Non-pigmented ciliary epithelial cell (primary cell): ENCODE measurements at regions not wholly inside any gene's neighbourhood (a gene's known extent, or its start where the extent isn't known, plus 50 kb on each side); places are given as distances from the start of the nearest gene placed in this dataset.

Experiments used
- DNase-seq: peaks from one replicate; pipeline ENCODE4 v3.0.0-alpha.2; 2010; ENCODE audit warnings: low read depth

- no peak for DNase-seq
Observed at GRCh38 chr17:77307479-77308198, 166.9 kb downstream of the SEC14L1 start.

GRCh38 chr17:77308861-77309726 lies 168.3 kb downstream of the SEC14L1 start:
- no peak for DNase-seq

DNA sequence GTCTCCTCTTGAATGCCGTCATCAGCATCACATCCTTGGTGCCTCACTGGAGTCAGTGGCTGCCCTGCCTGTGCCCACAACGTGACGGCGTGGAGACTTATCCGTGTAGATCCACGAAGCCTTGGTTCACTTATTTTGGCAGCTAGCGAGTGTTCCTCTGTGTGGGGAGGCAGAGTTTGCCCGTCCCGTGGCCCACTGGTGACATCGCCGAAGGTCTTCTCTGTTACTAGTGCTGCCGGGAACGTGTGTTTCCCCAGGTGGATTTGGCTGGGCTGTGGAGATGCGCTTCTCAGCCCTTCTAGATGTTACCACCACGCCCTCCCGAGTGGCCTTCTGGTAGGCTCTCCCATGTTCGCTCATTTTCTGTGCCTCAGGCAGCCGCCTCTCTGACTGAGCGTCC lies 169.6 kb downstream of the SEC14L1 start:
- no peak for DNase-seq

DNA sequence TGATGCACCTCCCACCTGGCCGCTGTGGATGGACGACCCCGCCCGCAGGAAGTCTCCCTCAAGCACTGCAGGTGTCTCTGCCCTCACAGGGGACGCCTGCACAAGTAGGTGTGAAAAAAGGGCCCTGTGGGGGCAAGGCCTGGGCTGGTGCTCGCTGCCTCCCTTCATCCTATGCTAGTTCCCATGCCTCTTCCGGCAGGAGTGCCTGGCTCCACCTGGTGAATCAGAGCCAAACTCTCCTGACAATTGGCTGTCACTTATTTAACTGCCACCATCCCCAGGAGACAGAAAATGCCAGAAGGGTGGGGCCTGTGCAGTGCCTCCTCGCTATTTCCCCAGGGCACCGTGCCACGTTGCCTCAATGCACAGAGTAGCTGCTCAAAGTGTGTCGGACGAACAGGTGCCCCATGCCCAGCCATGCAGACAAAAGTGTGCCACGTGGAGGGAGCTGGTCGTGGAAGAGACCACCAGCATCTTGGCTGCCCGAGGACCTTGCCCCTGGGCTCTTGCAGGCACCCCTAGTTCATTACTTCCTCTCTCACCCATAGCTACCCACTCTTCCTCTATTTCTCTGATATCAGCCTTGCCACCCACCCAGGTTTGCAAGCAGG lies 170.7 kb downstream of the SEC14L1 start:
- DNase-seq: no peak

DNA sequence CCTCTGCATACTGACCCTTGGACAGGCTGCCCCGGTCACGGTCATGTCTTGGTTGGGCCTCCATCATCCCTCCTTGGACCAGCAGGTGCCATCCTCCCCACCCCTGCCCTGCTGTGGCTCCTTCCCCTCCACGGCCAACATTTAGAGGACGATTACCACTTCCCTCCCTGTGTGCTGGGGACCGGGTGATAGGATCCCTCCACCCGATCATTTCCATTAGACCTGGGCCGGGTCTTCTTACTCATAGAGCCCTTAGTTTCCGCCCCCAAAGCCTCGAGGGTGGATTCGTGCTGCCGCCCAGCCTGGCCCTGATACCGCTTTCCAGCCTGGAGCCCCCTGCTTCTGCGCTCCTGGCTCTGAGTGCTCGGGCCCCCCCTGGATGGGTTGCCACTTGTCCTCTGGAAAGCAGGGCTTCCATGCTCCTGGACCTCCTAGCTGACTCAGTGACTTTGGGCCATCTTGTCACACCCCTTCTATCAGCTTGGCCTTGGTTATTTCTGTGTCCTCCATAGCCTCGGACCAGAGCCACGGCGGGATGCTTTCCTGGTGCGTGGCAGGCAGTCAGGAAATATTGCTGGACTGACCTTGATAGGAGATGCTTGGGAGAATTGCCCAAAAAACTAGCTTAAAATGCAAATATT lies 171.4 kb downstream of the SEC14L1 start:
- no peak for DNase-seq

GRCh38 chr17:77312786-77313599 lies 172.2 kb downstream of the SEC14L1 start:
- no peak for DNase-seq

GRCh38 chr17:77313831-77314230 lies 173.1 kb downstream of the SEC14L1 start:
- no peak for DNase-seq

DNA sequence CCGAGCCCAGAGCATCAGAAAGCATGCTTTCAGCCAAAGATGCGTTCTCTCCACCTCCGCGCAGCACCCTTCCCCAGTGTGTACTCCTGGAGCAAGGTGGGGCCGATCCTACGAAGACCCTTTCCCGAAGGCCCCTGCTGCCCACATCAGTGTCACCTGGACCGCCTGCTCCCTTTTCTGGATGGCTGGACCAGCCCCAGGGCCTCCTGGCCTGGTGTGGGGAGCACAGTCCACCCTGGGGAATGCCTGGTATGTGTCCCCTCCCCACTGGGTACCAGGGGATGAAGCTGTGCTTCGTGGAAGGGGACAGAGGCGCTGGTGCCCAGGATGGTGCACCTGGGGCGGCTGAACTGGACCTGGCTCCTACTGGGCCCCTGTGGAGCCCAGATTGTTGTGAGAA lies 173.8 kb downstream of the SEC14L1 start:
- no peak for DNase-seq

DNA sequence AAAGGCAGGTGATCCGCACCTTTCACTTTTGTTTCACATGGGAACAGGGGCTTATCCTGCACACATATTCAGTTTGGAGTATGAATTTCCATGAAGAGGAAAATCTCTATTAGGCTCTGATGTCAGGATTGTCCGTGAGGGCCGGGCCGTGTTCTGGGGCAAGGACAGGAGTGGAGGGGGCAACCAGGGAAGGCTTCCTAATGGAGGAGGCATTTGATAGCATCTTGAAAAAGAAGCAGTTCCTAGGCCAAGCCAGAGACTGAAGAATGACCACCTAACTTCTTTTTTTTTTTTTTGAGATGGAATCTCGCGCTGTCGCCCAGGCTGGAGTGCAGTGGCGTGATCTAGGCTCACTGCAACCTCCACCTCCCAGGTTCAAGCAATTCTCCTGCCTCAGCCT lies 174.2 kb downstream of the SEC14L1 start:
- no peak for DNase-seq

- no peak for DNase-seq
Observed at GRCh38 chr17:77315551-77316190, 174.9 kb downstream of the SEC14L1 start.

DNA sequence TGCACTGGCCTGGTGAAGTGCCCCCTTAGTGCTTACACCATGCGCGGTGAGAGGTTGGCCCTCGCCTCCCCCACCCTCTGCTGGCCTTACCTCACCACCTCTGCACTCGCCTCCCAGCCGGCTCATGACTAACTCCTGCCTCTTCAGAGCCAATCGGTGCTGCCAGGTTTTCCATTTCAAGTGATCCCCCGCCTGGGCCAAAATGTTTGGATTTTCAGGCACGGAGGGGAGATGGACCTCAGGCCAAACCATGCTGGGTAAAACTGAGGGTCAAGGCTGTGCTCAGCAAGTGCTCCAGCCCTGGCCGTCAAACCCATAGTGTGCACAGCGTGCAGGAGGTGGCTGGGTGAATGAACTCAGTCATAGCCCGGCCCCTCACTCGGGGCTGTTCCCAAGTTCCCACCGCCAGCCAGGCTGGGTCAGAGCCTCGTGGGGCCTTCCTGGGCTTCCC lies 175.4 kb downstream of the SEC14L1 start:
- DNase-seq: no peak

DNA sequence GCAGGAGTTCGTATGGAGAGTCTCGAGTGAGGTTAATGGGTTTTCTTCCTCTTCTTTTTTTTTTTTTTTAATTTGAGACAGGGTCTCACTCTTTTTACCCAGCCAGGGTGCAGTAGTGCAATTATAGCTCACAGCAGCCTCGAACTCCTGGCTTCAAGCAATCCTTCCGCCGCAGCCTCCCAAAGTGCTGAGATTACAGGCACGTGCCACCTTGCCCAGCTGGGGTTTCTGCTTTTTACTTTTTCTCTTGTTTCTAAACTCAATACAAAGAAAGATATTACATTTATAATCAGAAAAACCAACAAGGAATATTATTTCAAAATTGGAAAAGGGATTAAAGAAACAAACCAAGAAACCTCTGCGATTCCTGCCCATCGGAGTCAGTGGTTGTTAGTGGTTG lies 175.9 kb downstream of the SEC14L1 start:
- no peak for DNase-seq

- DNase-seq: no peak
Observed at GRCh38 chr17:77317091-77317750, 176.5 kb downstream of the SEC14L1 start.

DNA sequence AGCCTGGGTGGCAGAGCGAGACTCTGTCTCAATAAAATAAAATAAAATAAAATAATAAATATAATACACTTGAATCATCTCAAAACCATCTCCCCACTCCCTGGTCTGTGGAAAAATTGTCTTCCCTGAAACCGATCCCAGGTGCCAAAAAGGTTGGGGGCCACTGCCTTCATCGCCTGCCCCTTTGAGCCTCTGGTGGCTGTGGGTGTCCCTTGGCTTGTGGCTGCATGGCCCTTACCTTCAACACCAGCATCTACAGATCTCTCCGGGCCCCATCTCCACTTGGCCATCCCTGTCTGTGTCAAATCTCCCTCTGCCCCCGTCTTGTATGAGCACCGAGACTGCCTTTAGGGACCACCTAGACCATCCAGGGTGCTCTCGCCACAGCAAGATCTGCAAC lies 177.3 kb downstream of the SEC14L1 start:
- DNase-seq: no peak

- DNase-seq: no peak
Observed at GRCh38 chr17:77318491-77319210, 177.9 kb downstream of the SEC14L1 start.

DNA sequence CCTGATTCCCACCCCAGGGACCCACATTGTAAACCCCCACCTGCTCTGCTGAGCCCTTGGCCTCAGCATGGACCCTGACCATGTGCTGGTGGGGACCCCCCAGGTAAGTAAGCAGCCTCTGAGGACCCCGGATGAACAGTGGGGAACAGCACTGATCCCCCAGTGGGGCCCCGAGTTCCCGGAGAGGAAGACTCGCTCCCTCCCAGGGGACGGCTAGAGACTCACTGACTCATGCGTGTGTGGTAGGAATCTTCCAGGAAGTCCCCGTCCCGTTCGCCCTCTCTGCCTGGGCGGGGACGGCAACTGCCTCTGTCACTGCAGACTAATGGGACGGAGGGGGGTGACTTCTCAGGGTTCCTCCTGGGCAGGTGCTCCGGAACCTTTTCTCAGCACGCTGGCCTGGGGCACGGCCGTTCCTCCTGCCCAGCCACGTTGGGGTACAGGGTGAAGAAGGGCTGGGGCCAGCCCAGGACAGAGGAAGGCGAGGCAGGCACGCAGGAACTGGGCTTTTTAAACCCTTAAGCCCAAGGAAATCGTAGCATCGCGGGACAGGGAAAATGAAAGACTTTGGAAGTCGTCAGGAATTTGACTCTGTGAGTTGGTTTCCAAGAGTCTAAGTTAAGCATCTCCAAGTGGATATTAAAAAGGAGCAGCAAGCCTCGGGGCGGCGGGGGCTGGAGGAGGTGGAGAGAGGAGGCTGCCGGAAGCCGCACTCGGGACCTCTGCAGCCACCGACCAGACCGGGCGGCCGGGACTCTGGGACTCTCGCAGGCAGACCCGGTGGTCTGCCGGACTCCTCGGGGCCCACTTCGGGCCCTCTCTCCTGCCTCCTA lies 178.7 kb downstream of the SEC14L1 start:
- no peak for DNase-seq

DNA sequence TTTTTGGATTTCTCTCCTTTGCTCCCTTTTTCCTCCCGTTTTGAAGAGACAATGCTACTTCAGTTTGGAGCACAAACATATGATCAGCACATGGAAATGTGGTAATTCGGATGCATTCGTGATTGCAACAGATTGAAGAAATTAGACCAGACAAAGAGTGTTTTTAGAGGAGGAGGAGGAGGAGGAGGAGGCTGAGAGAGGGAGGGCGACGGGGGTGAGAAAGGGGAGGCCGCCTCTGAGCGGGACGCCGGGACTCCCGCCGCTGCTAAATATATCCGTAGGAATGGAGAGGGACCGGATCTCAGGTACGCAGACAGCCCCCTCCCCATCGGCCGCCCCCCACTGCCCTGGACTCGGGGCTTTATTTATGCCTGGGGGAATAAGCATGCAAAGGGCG lies 179.3 kb downstream of the SEC14L1 start:
- no peak for DNase-seq

DNA sequence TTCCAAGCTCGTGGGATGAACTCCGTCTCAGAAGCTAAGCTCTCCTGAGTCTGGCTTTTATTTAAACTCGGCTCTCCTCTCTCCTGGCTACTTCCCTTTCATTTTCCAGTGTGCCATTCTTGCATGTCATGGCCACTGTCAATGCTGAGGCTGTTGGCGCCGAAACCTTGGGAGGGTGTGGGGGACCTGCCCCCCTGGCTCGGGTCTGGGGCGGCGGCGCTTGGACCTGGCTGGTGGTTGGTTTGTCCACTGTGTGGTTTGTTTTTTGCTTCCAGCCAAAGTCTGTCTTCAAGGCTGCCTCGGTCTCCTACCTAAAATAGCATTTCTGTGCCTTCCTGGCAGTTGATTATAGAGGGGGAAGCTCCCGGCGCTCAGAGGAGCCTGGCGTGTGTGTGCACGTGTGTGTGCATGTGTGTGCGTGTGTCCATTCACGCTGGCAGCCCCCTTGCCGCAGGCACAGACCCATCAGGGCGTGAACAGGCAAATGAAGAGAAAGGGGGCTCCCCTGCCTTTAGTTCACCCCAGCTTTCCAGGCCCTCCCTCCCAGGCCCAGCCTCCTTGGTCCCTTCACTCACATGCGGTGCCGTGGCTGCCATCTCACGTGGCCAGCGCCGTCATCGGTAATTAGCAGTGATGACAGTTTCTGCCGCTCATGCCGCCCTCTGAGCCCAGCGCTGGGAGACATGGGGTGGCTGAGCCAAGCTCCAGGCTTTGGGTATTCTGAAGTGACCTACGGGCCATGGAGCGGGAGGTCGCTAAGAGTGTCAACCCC lies 179.9 kb downstream of the SEC14L1 start:
- no peak for DNase-seq
